Brain pericyte (primary cell): ENCODE measurements at regions not wholly inside any gene's neighbourhood (a gene's known extent, or its start where the extent isn't known, plus 50 kb on each side); places are given as distances from the start of the nearest gene placed in this dataset.

Experiments
- DNase-seq: peaks from one replicate; pipeline ENCODE4 v3.0.0-alpha.2; 2012; ENCODE audit warnings: low read depth, low spot score

- no peak for DNase-seq
Observed at GRCh38 chr22:49623176-49623575, 204.5 kb downstream of the BRD1 start.

GRCh38 chr22:49622241-49623105 lies 205.2 kb downstream of the BRD1 start:
- DNase-seq = no peak

GRCh38 chr22:49621601-49622210 lies 206.0 kb downstream of the BRD1 start:
- no peak for DNase-seq

- DNase-seq = no peak
Observed at GRCh38 chr22:49620666-49621065, 207.0 kb downstream of the BRD1 start.

- DNase-seq = no peak
Observed at GRCh38 chr22:49620003-49620556, 207.6 kb downstream of the BRD1 start.

GRCh38 chr22:49619301-49619700 lies 208.4 kb downstream of the BRD1 start:
- no peak for DNase-seq

GRCh38 chr22:49618677-49618953 lies 209.1 kb downstream of the BRD1 start:
- no peak for DNase-seq

- DNase-seq = no peak
Observed at GRCh38 chr22:49617866-49618676, 209.6 kb downstream of the BRD1 start.

GRCh38 chr22:49617264-49617663 lies 210.4 kb downstream of the BRD1 start:
- DNase-seq = no peak

GRCh38 chr22:49616356-49617231 lies 211.1 kb downstream of the BRD1 start:
- no peak for DNase-seq

GRCh38 chr22:49614966-49615965 lies 212.4 kb downstream of the BRD1 start:
- DNase-seq = no peak

GRCh38 chr22:49613511-49614270 lies 214.0 kb downstream of the BRD1 start:
- DNase-seq = no peak

GRCh38 chr22:49613108-49613507 lies 214.6 kb downstream of the BRD1 start:
- no peak for DNase-seq

- no peak for DNase-seq
Observed at GRCh38 chr22:49609207-49609876, 218.3 kb downstream of the BRD1 start.

GRCh38 chr22:49608660-49609059 lies 219.0 kb downstream of the BRD1 start:
- DNase-seq = no peak

GRCh38 chr22:49608228-49608627 lies 219.4 kb downstream of the BRD1 start:
- no peak for DNase-seq

GRCh38 chr22:49607821-49608220 lies 219.9 kb downstream of the BRD1 start:
- no peak for DNase-seq

- DNase-seq = no peak
Observed at GRCh38 chr22:49606562-49607290, 220.9 kb downstream of the BRD1 start.
